Aorta (tissue), 5 donors: ENCODE measurements at regions not wholly inside any gene's neighbourhood (a gene's known extent, or its start where the extent isn't known, plus 50 kb on each side); places are given as distances from the start of the nearest gene placed in this dataset.

Experiments used
- ATAC-seq: fragments of 200-7000 bp; cut with Tn5 transposase; one replicate; pipeline ENCODE4 v1.9.1; 2022; ENCODE audit warnings: moderate library complexity; ENCODE audit not compliant: low FRiP score
- DNase-seq, 2 donors: peaks; one replicate each; pipeline ENCODE4 v3.0.0-alpha.2; 2020
- H3K27ac ChIP-seq, 2 donors: one replicate each; pipeline ENCODE4 v1.5.1; 2013; ENCODE audit warnings: low read length in 2 of 2, mild to moderate bottlenecking in 2 of 2, moderate library complexity in 2 of 2, control low read depth in 1 of 2, inconsistent platforms in 1 of 2, low read depth in 1 of 2
- H3K27me3 ChIP-seq, 2 donors: one replicate each; pipeline ENCODE4 v1.6.1; 2013; ENCODE audit warnings: control low read depth in 1 of 2, low read length in 1 of 2, mild to moderate bottlenecking in 1 of 2, moderate library complexity in 1 of 2; ENCODE audit not compliant: insufficient read depth in 2 of 2, control insufficient read depth in 1 of 2
- H3K36me3 ChIP-seq, 2 donors: one replicate each; pipeline ENCODE4 v1.6.1; 2013; ENCODE audit warnings: control low read depth in 1 of 2, low read length in 1 of 2, mild to moderate bottlenecking in 1 of 2; ENCODE audit not compliant: insufficient read depth in 2 of 2, control insufficient read depth in 1 of 2
- H3K4me1 ChIP-seq, 2 donors: one replicate each; pipeline ENCODE4 v1.6.1; 2013; ENCODE audit warnings: low read length in 2 of 2, control low read depth in 1 of 2, mild to moderate bottlenecking in 1 of 2, moderate library complexity in 1 of 2; ENCODE audit not compliant: insufficient read depth in 2 of 2, control insufficient read depth in 1 of 2
- H3K4me3 ChIP-seq, 2 donors: one replicate each; pipeline ENCODE4 v1.5.1; 2013; ENCODE audit warnings: low read length in 2 of 2, control low read depth in 1 of 2, mild to moderate bottlenecking in 1 of 2
- H3K9me3 ChIP-seq: one replicate; pipeline ENCODE4 v1.6.1; 2013; ENCODE audit warnings: mild to moderate bottlenecking, low read length; ENCODE audit not compliant: control insufficient read depth
- WGBS, 2 donors: extraction: QIAGEN DNeasy Blood & Tissue Kit; methylation state at CpG; one replicate each; pipeline ENCODE4 v1.1.7; 2013; 5-methylcytosine and 5-hydroxymethylcytosine counted together
- intact Hi-C, 2 donors: fragments of 100-400 bp; cut with DNase I; formaldehyde crosslinking; loops; one replicate each; pipeline versions ENCODE4 v1.14.2 to v1.15.0; 2022
- donor health status: healthy with polysubstance abuse.
- donor health status: Bipolar disorder and iron deficiency.
- donor health status: DM: no; HTN: no; CAD: no.
- donor health status: DM: no; HTN: no; CAD: no.
- donor health status: DM: yes; HTN: yes; CAD: no.

DNA sequence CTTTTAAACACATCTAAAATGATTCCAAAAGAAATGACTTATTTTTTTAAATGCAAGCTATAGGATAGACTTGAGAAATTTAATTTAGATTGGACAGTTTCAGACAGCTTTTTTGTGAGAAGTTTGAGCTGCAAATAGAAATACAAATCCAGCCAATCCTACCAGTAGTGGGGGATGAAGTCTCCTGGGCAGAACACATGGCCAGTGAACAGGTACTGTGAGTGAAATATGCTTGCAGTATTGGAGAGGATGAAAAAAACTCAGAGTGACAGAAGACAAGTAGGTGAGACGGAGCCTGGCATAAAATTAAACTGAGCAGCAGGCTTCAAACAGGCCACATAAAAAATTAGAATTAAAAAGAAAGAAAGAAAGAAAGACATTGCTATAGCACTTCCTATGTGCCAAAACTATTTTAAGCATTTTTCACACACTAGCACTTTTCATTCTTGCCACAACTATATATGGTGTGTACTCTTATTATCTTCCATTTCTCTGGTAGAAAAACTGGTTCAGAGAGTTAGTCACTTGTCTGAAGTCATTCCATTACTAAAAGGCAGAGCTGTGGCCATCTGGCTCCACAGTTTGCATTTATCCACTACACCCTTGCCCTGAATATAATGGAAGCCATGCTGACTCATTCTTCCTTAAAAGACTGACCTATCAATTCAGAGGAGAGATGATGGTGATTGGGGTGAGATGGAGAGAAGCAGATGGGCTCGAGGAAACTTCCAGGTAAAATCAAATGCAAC is 310.2 kb upstream of the CTNND2 start:
- no peaks in the 10 kb centered on the region for H3K4me1 ChIP-seq
- no peak overlapping the region for H3K27ac ChIP-seq
- no peak overlapping the region for H3K4me3 ChIP-seq
- 64% methylated on average over 2 of the region's 2 CpGs for WGBS, 2 donors
- H3K9me3 ChIP-seq, result peaks cover 2% of the 10 kb centered on the region
- intact Hi-C loops, result no loop called here
- no peaks in the 10 kb centered on the region for H3K36me3 ChIP-seq
- DNase-seq (no peak), ATAC-seq (no peak)
- no peaks in the 10 kb centered on the region for H3K27me3 ChIP-seq

DNA sequence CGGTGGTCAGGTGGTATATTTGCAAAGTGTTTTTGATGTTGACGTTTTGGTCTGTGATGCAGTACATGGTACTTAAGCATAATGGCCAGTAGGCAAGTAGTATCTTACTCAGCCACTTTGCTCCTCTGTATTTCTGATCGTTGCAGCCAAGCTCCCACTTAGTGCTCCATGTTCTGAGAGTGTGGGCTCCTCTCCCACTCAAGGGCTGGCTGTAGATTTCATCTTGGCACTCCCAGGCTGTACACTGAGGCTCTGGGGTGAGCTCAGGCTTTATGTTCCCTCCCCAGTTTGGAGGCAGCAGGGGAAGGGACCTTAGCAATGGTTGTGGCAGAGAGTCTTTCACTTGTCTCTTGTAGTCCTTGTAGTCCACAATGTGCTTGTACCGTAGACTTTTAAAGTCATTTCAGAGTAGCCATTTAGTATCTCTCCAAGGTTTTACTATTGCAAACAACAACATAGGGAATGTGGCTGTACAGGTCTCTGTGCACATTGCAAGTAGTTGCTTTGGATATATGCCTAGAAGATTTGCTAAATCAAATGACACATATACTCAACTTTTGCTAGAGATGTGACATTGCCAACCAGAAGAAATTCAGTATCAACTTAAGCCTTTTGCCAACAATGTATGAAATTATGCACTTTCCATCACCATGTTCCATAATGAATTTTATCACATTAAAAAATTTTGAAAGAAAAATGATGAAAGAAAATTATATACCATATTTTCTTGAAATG is 304.3 kb upstream of the CTNND2 start:
- intact Hi-C loops, result no loop called here
- Histone ChIP-seq H3K9me3 (no peaks in the 10 kb centered on the region), H3K27ac (no peak overlapping the region), H3K36me3 (no peaks in the 10 kb centered on the region), H3K4me1 (no peaks in the 10 kb centered on the region), H3K27me3 (no peaks in the 10 kb centered on the region), H3K4me3 (no peak overlapping the region)
- WGBS, 2 donors, result 76 to 79% methylated on average over 4 of the region's 4 CpGs
- DNase-seq (no peak), ATAC-seq (no peak)

DNA sequence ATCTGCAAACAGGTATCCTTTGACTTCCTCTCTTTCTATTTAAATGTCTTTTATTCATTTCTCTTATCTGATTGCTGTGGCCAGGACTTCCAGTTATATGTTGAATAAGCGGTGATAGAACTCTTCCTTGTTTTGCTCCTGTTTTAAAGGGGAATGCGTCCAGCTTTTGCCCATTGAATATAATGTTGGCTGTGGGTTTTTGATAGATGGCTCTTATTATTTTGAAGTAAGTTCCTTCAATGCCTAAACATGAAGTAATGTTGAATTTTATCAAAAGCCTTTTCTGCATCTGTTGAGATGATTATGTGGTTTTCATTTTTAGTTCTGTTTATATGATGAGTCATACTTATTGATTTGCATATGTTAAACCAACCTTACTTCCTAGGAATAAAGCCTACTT is 300.5 kb upstream of the CTNND2 start:
- no peak for ATAC-seq
- Histone ChIP-seq H3K27me3 (no peaks in the 10 kb centered on the region), H3K27ac (no peak overlapping the region), H3K36me3 (no peaks in the 10 kb centered on the region), H3K4me3 (no peak overlapping the region), H3K9me3 (no peaks in the 10 kb centered on the region), H3K4me1 (no peaks in the 10 kb centered on the region)
- WGBS, 2 donors, result 75 to 89% methylated on average over 2 of the region's 2 CpGs
- no peak for DNase-seq
- intact Hi-C loops, result no loop called here

DNA sequence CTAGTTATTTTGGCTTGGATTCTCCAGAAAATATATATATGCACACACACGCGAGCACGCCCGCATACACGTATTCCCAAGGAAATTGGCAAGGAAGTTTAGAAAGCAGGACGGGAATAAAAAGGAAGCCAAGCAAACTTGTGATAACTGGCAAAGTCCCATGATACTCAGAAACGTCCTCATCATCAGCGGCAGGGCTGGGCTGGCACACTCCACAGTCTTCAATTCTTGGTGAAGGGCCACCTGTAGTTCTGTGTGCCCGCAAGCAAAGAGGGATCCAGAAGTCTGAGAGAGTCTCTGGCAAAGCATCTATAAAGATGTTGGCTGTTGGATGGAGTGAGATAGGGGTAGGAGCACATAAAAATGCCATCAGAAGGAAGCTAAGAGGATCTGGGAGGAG is 289.3 kb upstream of the CTNND2 start:
- intact Hi-C loops, result no loop called here
- Histone ChIP-seq H3K27me3 (no peaks in the 10 kb centered on the region), H3K9me3 (no peaks in the 10 kb centered on the region), H3K4me3 (no peak overlapping the region), H3K36me3 (no peaks in the 10 kb centered on the region), H3K4me1 (no peaks in the 10 kb centered on the region), H3K27ac (no peak overlapping the region)
- DNase-seq (no peak), ATAC-seq (no peak)
- 86% methylated on average over 9 of the region's 9 CpGs for WGBS, 2 donors

GRCh38 chr5:12183003-12183402 is 278.8 kb upstream of the CTNND2 start:
- no peaks in the 10 kb centered on the region for H3K9me3 ChIP-seq
- ATAC-seq (no peak), DNase-seq (no peak)
- no peak overlapping the region for H3K27ac ChIP-seq
- peaks cover 0 to 1% of the 10 kb centered on the region in 2 donors for H3K27me3 ChIP-seq
- intact Hi-C loops, result no loop called here
- H3K4me3 ChIP-seq, result no peak overlapping the region
- 64 to 71% methylated on average over 6 of the region's 6 CpGs for WGBS, 2 donors
- H3K4me1 ChIP-seq, result no peaks in the 10 kb centered on the region
- H3K36me3 ChIP-seq, result no peaks in the 10 kb centered on the region

GRCh38 chr5:12177851-12178250 is 273.6 kb upstream of the CTNND2 start:
- Histone ChIP-seq H3K9me3 (no peaks in the 10 kb centered on the region), H3K4me1 (no peaks in the 10 kb centered on the region), H3K4me3 (no peak overlapping the region), H3K27ac (no peak overlapping the region), H3K36me3 (no peaks in the 10 kb centered on the region), H3K27me3 (no peaks in the 10 kb centered on the region)
- DNase-seq, result no peak
- intact Hi-C loops, result no loop called here
- ATAC-seq, result no peak

DNA sequence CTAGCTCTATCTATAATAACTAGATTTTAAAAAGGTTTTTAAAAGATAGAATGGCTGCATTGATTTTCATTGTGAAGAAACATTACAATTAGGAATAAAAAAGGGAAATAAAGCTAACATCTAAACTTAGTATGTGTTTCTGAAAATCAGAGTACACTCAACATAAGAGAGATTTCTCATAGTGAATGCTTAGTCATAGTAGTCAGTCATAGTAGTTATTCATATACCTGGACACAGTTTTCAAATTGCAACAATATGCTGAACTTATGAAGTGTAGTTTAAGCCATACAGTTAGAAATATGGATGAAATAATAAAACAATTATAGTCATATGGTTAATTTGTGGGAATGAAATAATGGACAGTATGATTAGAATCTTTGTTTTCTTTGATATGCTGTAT is 273.0 kb upstream of the CTNND2 start:
- Histone ChIP-seq H3K4me1 (no peaks in the 10 kb centered on the region), H3K27me3 (no peaks in the 10 kb centered on the region), H3K9me3 (no peaks in the 10 kb centered on the region), H3K4me3 (no peak overlapping the region), H3K27ac (no peak overlapping the region), H3K36me3 (no peaks in the 10 kb centered on the region)
- no peak for DNase-seq
- intact Hi-C loops, result no loop called here
- ATAC-seq, result no peak

- ATAC-seq (no peak), DNase-seq (no peak)
- no peaks in the 10 kb centered on the region for H3K9me3 ChIP-seq
- WGBS, 2 donors, result 32 to 39% methylated on average over 4 of the region's 4 CpGs
- H3K4me3 ChIP-seq, result no peak overlapping the region
- no peak overlapping the region for H3K27ac ChIP-seq
- no peaks in the 10 kb centered on the region for H3K36me3 ChIP-seq
- intact Hi-C loops, result no loop called here
- H3K27me3 ChIP-seq, result no peaks in the 10 kb centered on the region
- H3K4me1 ChIP-seq, result no peaks in the 10 kb centered on the region
These were observed 271.8 kb upstream of the CTNND2 start for GRCh38 chr5:12175914-12176585.

- no peak overlapping the region for H3K27ac ChIP-seq
- no peaks in the 10 kb centered on the region for H3K27me3 ChIP-seq
- H3K36me3 ChIP-seq, result no peaks in the 10 kb centered on the region
- DNase-seq, result no peak
- H3K9me3 ChIP-seq, result no peaks in the 10 kb centered on the region
- no peak for ATAC-seq
- no peaks in the 10 kb centered on the region for H3K4me1 ChIP-seq
- 46 to 52% methylated on average over 2 of the region's 2 CpGs for WGBS, 2 donors
- intact Hi-C loops, result no loop called here
- no peak overlapping the region for H3K4me3 ChIP-seq
These were observed 270.5 kb upstream of the CTNND2 start for GRCh38 chr5:12174734-12175133.
